HCT116 (cell line): ENCODE measurements at regions not wholly inside any gene's neighbourhood (a gene's known extent, or its start where the extent isn't known, plus 50 kb on each side); places are given as distances from the start of the nearest gene placed in this dataset.

ENCODE experiments used
- ATAC-seq: fragments of 200-7000 bp; cut with Tn5 transposase; 2 replicates; pipeline ENCODE4 v1.9.1; 2020; ENCODE audit warnings: mild to moderate bottlenecking, moderate library complexity
- BruUV-seq: library from RNA; stranded (reverse); fragments of 400-500 nt; replicated peaks from 2 replicates; lab custom pipeline; 2021; lab: Mats Ljungman, UMichigan
- CTCF ChIA-PET: fragments of 300-600 bp; sonication (Branson Sonifier 250); formaldehyde crosslinking; loops from one replicate; lab custom pipeline; 2021; ENCODE audit warnings: antibody characterized with exemption; lab: Charles Lee
- POLR2A ChIA-PET: fragments of 300-600, 350-600 bp; sonication (Branson Sonifier 250); formaldehyde crosslinking; loops from one replicate; lab custom pipeline; 2021; ENCODE audit warnings: antibody characterized with exemption; lab: Charles Lee
- RAD21 ChIA-PET, 2 experiments: fragments of 300-600 bp; sonication (Branson Sonifier 250); formaldehyde crosslinking; loops; one replicate each; lab custom pipeline; 2023; ENCODE audit warnings: low total read pairs in 2 of 2; ENCODE audit not compliant: uncharacterized antibody in 2 of 2, unreplicated experiment in 2 of 2, low non-redundant PET in 1 of 2; lab: Charles Lee
- DNase-seq: peaks from one replicate; pipeline ENCODE4 v3.0.0-alpha.2; 2010; ENCODE audit warnings: low read depth, low spot score
- H2AFZ ChIP-seq: fragments of 200-600 bp; shearing (Covaris generic), sonication (generic); 2 replicates; pipeline ENCODE4 v1.6.1; 2017; ENCODE audit warnings: low read depth, mixed run types, mixed read lengths, antibody characterized with exemption, low read length; ENCODE audit not compliant: poor library complexity, severe bottlenecking
- H3K27ac ChIP-seq: 2 replicates; pipeline ENCODE4 v1.5.1; 2012; ENCODE audit warnings: low read depth, low read length
- H3K27me3 ChIP-seq: fragments of 200-600 bp; sonication (generic); 2 replicates; pipeline ENCODE4 v1.6.1; 2016; ENCODE audit warnings: mixed run types, low read length, mixed read lengths; ENCODE audit not compliant: insufficient read depth
- H3K36me3 ChIP-seq, 2 experiments: fragments of 200-500 bp in 1 of 2; fragments of 200-600 bp in 1 of 2; sonication (Bioruptor generic) in 1 of 2; sonication (generic) in 1 of 2; 2 replicates each; pipeline versions ENCODE4 v1.5.1 to v1.6.1; 2014 to 2016; ENCODE audit warnings: low read length in 2 of 2, inconsistent platforms in 1 of 2, mixed read lengths in 1 of 2, mixed run types in 1 of 2; ENCODE audit not compliant: insufficient read depth in 2 of 2, control insufficient read depth in 1 of 2
- H3K4me1 ChIP-seq, 2 experiments: fragments of 200-600 bp in 1 of 2; sonication (generic) in 1 of 2; 2 replicates each; pipeline versions ENCODE4 v1.5.1 to v1.6.1; 2012 to 2017; ENCODE audit warnings: low read length in 2 of 2, inconsistent platforms in 1 of 2, mild to moderate bottlenecking in 1 of 2, mixed read lengths in 1 of 2, mixed run types in 1 of 2, moderate library complexity in 1 of 2; ENCODE audit not compliant: insufficient read depth in 2 of 2, control insufficient read depth in 1 of 2
- H3K4me2 ChIP-seq: fragments of 200-600 bp; sonication (generic); 2 replicates; pipeline ENCODE4 v1.6.1; 2017; ENCODE audit warnings: mixed run types, low read length, mixed read lengths
- H3K4me3 ChIP-seq, 2 experiments: fragments of 200-600 bp in 1 of 2; sonication (generic) in 1 of 2; replicated peaks in 1 of 2; 2 replicates each; pipeline ENCODE4 v1.5.1; 2011 to 2016; ENCODE audit warnings: low read length in 2 of 2, control low read depth in 1 of 2, low read depth in 1 of 2, mild to moderate bottlenecking in 1 of 2, mixed read lengths in 1 of 2, mixed run types in 1 of 2
- H3K79me2 ChIP-seq: fragments of 200-600 bp; sonication (generic); 2 replicates; pipeline ENCODE4 v1.6.1; 2017; ENCODE audit warnings: mild to moderate bottlenecking, mixed run types, low read length, moderate library complexity, mixed read lengths; ENCODE audit not compliant: insufficient read depth
- H3K9ac ChIP-seq: fragments of 200-600 bp; sonication (generic); 2 replicates; pipeline ENCODE4 v1.6.1; 2016; ENCODE audit warnings: low read length, mixed read lengths
- H3K9me2 ChIP-seq: fragments of 200-600 bp; sonication (generic), shearing (Covaris generic); 2 replicates; pipeline ENCODE4 v1.6.1; 2017; ENCODE audit warnings: mixed run types, mild to moderate bottlenecking, moderate library complexity; ENCODE audit not compliant: insufficient read depth
- H3K9me3 ChIP-seq, 2 experiments: fragments of 200-500 bp in 1 of 2; fragments of 200-600 bp in 1 of 2; sonication (Bioruptor generic) in 1 of 2; sonication (generic) in 1 of 2; 2 replicates each; pipeline ENCODE4 v1.6.1; 2014 to 2017; ENCODE audit warnings: low read length in 2 of 2, mixed read lengths in 2 of 2, inconsistent platforms in 1 of 2, low read depth in 1 of 2, mild to moderate bottlenecking in 1 of 2, mixed run types in 1 of 2, moderate library complexity in 1 of 2; ENCODE audit not compliant: control insufficient read depth in 1 of 2, insufficient read depth in 1 of 2
- H4K20me1 ChIP-seq: fragments of 200-600 bp; sonication (generic), shearing (Covaris generic); 2 replicates; pipeline ENCODE4 v1.6.1; 2017; ENCODE audit warnings: mixed run types, mild to moderate bottlenecking, moderate library complexity; ENCODE audit not compliant: insufficient read depth
- CBX3 ChIP-seq: IDR thresholded peaks from 2 replicates; pipeline ENCODE4 v1.6.1; 2012; ENCODE audit warnings: low read depth
- ELF1 ChIP-seq: IDR thresholded peaks from 2 replicates; pipeline ENCODE4 v1.6.1; 2012; ENCODE audit warnings: low read depth, borderline replicate concordance
- EZH2phosphoT487 ChIP-seq: fragments of 200-600 bp; IDR thresholded peaks from 2 replicates; pipeline ENCODE4 v1.6.1; 2018; ENCODE audit warnings: antibody characterized with exemption, borderline replicate concordance
- SP1 ChIP-seq: IDR thresholded peaks from 2 replicates; pipeline ENCODE4 v1.6.1; 2012; ENCODE audit warnings: low read depth
- SRF ChIP-seq: IDR thresholded peaks from 2 replicates; pipeline ENCODE4 v1.6.1; 2012; ENCODE audit warnings: low read depth
- ZFX ChIP-seq: fragments of 450-650 bp; IDR thresholded peaks from 2 replicates; pipeline ENCODE4 v1.6.1; 2017
- intact Hi-C: fragments of 100-400 bp; cut with micrococcal nuclease; formaldehyde crosslinking; loops from 2 replicates; pipeline ENCODE4 v1.10.0; 2022
- TF ChIP-seq, protein P1 (sequence below), 3 experiments: fragments of 200-600 bp in 1 of 3; sonication (generic) in 1 of 3; IDR thresholded peaks in 2 of 3; conservative IDR thresholded peaks in 1 of 3; 2 replicates each; pipeline ENCODE4 v1.5.1; 2012 to 2017; ENCODE audit warnings: low read depth in 2 of 3, low read length in 2 of 3, antibody characterized with exemption in 1 of 3, borderline replicate concordance in 1 of 3, control low read depth in 1 of 3, mild to moderate bottlenecking in 1 of 3, mixed read lengths in 1 of 3, mixed run types in 1 of 3, moderate library complexity in 1 of 3; ENCODE audit not compliant: insufficient read depth in 1 of 3
- TF ChIP-seq, protein P2 (sequence below): IDR thresholded peaks from 2 replicates; pipeline ENCODE4 v1.6.1; 2012; ENCODE audit warnings: low read depth

DNA sequence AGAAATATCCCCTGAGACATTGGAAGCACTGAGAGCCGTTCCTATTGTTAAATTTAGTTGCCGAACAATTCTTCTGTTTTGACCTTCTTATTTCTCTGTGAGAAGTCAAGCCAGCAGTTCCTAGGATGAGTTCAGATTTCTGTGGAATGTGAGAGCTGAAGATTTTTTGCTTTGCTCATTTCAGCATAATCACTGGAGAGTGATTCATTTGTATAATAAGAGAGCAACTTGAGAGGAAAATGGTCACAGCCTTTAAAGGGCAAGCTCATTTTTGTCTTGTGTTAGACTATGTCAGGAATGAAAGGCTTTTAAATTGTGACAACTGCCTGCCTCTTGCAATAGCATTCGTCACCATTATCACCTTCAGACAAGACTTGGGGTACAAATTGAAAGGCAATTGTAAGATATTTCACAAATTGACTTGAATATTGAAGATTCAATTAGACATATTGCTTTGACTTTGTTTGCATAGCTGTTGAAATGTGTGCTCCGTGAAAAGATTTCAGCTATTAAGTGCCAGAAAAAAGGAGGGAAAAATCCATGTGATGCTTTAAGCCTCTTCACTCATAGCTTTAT lies 900.0 kb upstream of the GOT2 start:
- Histone ChIP-seq H3K9me2 (no peaks in the 10 kb centered on the region), H3K4me3 (no peak overlapping the region), H4K20me1 (no peaks in the 10 kb centered on the region), H3K27ac (no peak overlapping the region), H2AFZ (no peak overlapping the region), H3K79me2 (no peaks in the 10 kb centered on the region), H3K36me3 (no peaks in the 10 kb centered on the region), H3K4me2 (no peak overlapping the region), H3K9me3 (peaks cover 3 to 25% of the 10 kb centered on the region in 2 experiments; a peak in 2 of 4 replicates), H3K27me3 (no peaks in the 10 kb centered on the region), H3K4me1 (no peaks in the 10 kb centered on the region), H3K9ac (no peak overlapping the region)
- ChIA-PET POLR2A (no interaction called here), CTCF (no interaction called here), RAD21 (no interaction called here)
- intact Hi-C loops, result no loop called here
- no TSS peak for BruUV-seq
- no peak for DNase-seq
- no peak for ATAC-seq
- no peak for TF ChIP-seq ZFX
- TF ChIP-seq, protein P1, sequence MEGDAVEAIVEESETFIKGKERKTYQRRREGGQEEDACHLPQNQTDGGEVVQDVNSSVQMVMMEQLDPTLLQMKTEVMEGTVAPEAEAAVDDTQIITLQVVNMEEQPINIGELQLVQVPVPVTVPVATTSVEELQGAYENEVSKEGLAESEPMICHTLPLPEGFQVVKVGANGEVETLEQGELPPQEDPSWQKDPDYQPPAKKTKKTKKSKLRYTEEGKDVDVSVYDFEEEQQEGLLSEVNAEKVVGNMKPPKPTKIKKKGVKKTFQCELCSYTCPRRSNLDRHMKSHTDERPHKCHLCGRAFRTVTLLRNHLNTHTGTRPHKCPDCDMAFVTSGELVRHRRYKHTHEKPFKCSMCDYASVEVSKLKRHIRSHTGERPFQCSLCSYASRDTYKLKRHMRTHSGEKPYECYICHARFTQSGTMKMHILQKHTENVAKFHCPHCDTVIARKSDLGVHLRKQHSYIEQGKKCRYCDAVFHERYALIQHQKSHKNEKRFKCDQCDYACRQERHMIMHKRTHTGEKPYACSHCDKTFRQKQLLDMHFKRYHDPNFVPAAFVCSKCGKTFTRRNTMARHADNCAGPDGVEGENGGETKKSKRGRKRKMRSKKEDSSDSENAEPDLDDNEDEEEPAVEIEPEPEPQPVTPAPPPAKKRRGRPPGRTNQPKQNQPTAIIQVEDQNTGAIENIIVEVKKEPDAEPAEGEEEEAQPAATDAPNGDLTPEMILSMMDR (IDR thresholded peaks at IDR 0.05 in 2 of 3, conservative IDR thresholded peaks at IDR 0.05 in 1 of 3; ENCODE audit: borderline replicate concordance in 1 of 3, insufficient read depth in 1 of 3, low read depth in 2 of 3, low read length in 2 of 3), result no peak
- no peak for TF ChIP-seq ELF1
- TF ChIP-seq SRF, result no peak
- no peak for TF ChIP-seq EZH2phosphoT487
- TF ChIP-seq SP1, result no peak
- no peak for TF ChIP-seq CBX3
- TF ChIP-seq, protein P2, sequence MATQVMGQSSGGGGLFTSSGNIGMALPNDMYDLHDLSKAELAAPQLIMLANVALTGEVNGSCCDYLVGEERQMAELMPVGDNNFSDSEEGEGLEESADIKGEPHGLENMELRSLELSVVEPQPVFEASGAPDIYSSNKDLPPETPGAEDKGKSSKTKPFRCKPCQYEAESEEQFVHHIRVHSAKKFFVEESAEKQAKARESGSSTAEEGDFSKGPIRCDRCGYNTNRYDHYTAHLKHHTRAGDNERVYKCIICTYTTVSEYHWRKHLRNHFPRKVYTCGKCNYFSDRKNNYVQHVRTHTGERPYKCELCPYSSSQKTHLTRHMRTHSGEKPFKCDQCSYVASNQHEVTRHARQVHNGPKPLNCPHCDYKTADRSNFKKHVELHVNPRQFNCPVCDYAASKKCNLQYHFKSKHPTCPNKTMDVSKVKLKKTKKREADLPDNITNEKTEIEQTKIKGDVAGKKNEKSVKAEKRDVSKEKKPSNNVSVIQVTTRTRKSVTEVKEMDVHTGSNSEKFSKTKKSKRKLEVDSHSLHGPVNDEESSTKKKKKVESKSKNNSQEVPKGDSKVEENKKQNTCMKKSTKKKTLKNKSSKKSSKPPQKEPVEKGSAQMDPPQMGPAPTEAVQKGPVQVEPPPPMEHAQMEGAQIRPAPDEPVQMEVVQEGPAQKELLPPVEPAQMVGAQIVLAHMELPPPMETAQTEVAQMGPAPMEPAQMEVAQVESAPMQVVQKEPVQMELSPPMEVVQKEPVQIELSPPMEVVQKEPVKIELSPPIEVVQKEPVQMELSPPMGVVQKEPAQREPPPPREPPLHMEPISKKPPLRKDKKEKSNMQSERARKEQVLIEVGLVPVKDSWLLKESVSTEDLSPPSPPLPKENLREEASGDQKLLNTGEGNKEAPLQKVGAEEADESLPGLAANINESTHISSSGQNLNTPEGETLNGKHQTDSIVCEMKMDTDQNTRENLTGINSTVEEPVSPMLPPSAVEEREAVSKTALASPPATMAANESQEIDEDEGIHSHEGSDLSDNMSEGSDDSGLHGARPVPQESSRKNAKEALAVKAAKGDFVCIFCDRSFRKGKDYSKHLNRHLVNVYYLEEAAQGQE, result no peak
- TF ChIP-seq, all 23 proteins: peak for 0
